Endothelial cell of umbilical vein (primary cell): ENCODE measurements at regions not wholly inside any gene's neighbourhood (a gene's known extent, or its start where the extent isn't known, plus 50 kb on each side); places are given as distances from the start of the nearest gene placed in this dataset.

Experiments used
- CTCF ChIP-seq, 2 donors: IDR thresholded peaks; 1 replicate in 1 of 2; 2 replicates in 1 of 2; pipeline ENCODE4 v1.5.1; 2011; ENCODE audit warnings: low read length in 2 of 2, mild to moderate bottlenecking in 2 of 2, moderate library complexity in 2 of 2, control low read depth in 1 of 2, inconsistent platforms in 1 of 2, low read depth in 1 of 2; ENCODE audit not compliant: insufficient read depth in 1 of 2; ENCODE audit errors: extremely low read depth in 1 of 2
- POLR2A ChIP-seq: IDR thresholded peaks from 2 replicates; pipeline ENCODE4 v1.6.1; 2012; ENCODE audit warnings: low read depth, mild to moderate bottlenecking, control low read depth, low read length
- POLR2AphosphoS5 ChIP-seq: IDR thresholded peaks from 2 replicates; pipeline ENCODE4 v1.6.1; 2012; ENCODE audit warnings: low read depth, mild to moderate bottlenecking, control low read depth, low read length, moderate library complexity; ENCODE audit not compliant: insufficient read depth

- TF ChIP-seq CTCF (IDR thresholded peaks at IDR 0.05; ENCODE audit: extremely low read depth in 1 of 2, insufficient read depth in 1 of 2, low read depth in 1 of 2, low read length in 2 of 2) (no peak), POLR2AphosphoS5 (no peak), POLR2A (no peak)
Measured at GRCh38 chr15:100730655-100731266, 128.4 kb downstream of the ASB7 start.
